ENCODE measurements at regions not wholly inside any gene's neighbourhood (a gene's known extent, or its start where the extent isn't known, plus 50 kb on each side); places are given as distances from the start of the nearest gene placed in this dataset.

- WGBS, 4 donors, result 78 to 94% (median 90%) methylated on average over 3 of the region's 3 CpGs
- no peak for DNase-seq
- H3K36me3 ChIP-seq (replicated peaks in 1 of 2), result no peaks in the 10 kb centered on the region
- no peaks in the 10 kb centered on the region for H3K9me3 ChIP-seq (replicated peaks in 1 of 3)
- H3K4me1 ChIP-seq (replicated peaks in 1 of 2), result peaks cover 4 to 12% of the 10 kb centered on the region in 2 donors
- H3K27me3 ChIP-seq, result no peaks in the 10 kb centered on the region
- TF ChIP-seq CTCF (IDR thresholded peaks at IDR 0.05), result no peak
- no peak for TF ChIP-seq POLR2A (IDR thresholded peaks at IDR 0.05)
- intact Hi-C loops (cut with DNase I), result loop anchor here in 1 of 2 donors (10.0 kb wide), 2 partner anchors 248 to 728 kb away; partner anchors contain the start of gene HIVEP2
- no peak overlapping the region for H3K4me3 ChIP-seq
- no peak overlapping the region for H3K27ac ChIP-seq
These were observed 248.0 kb downstream of the HIVEP2 start for GRCh38 chr6:142697001-142697335.

- Histone ChIP-seq H3K4me3 (no peak overlapping the region), H3K36me3 (replicated peaks in 1 of 2) (no peaks in the 10 kb centered on the region), H3K27ac (no peak overlapping the region), H3K9me3 (replicated peaks in 1 of 3) (no peaks in the 10 kb centered on the region), H3K27me3 (no peaks in the 10 kb centered on the region), H3K4me1 (replicated peaks in 1 of 2) (peaks cover 4 to 19% of the 10 kb centered on the region in 2 donors)
- intact Hi-C loops (cut with DNase I), result loop anchor here in 1 of 2 donors (10.0 kb wide), 2 partner anchors 247 to 727 kb away; partner anchors contain the start of gene HIVEP2
- TF ChIP-seq POLR2A (IDR thresholded peaks at IDR 0.05) (no peak), CTCF (IDR thresholded peaks at IDR 0.05) (no peak)
- 61 to 81% (median 76%) methylated on average over 4 of the region's 4 CpGs for WGBS, 4 donors
- DNase-seq, result no peak
These were observed 247.1 kb downstream of the HIVEP2 start for GRCh38 chr6:142697922-142698321.

- no peak for DNase-seq
- WGBS, 4 donors, result 84 to 94% (median 90%) methylated on average over 2 of the region's 2 CpGs
- H3K9me3 ChIP-seq (replicated peaks in 1 of 3), result no peaks in the 10 kb centered on the region
- no peak overlapping the region for H3K4me3 ChIP-seq
- TF ChIP-seq CTCF (IDR thresholded peaks at IDR 0.05) (peak in 1 of 6 experiments; percentile 3), POLR2A (IDR thresholded peaks at IDR 0.05) (no peak)
- no peak overlapping the region for H3K27ac ChIP-seq
- peaks cover 4 to 22% of the 10 kb centered on the region in 2 donors for H3K4me1 ChIP-seq (replicated peaks in 1 of 2)
- intact Hi-C loops (cut with DNase I), result loop anchor here in 1 of 2 donors (10.0 kb wide), 2 partner anchors 246 to 726 kb away; partner anchors contain the start of gene HIVEP2
- no peaks in the 10 kb centered on the region for H3K27me3 ChIP-seq
- no peaks in the 10 kb centered on the region for H3K36me3 ChIP-seq (replicated peaks in 1 of 2)
These were observed 246.2 kb downstream of the HIVEP2 start for GRCh38 chr6:142698751-142699150.

GRCh38 chr6:142699391-142699790 is 245.6 kb downstream of the HIVEP2 start:
- no peak for TF ChIP-seq POLR2A (IDR thresholded peaks at IDR 0.05)
- no peak for TF ChIP-seq CTCF (IDR thresholded peaks at IDR 0.05)
- peaks cover 4 to 22% of the 10 kb centered on the region in 2 donors for H3K4me1 ChIP-seq (replicated peaks in 1 of 2)
- H3K27ac ChIP-seq, result no peak overlapping the region
- no peaks in the 10 kb centered on the region for H3K27me3 ChIP-seq
- no peaks in the 10 kb centered on the region for H3K9me3 ChIP-seq (replicated peaks in 1 of 3)
- intact Hi-C loops (cut with DNase I), result loop anchor here in 1 of 2 donors (10.0 kb wide), 2 partner anchors 245 to 725 kb away; partner anchors contain the start of gene HIVEP2
- no peaks in the 10 kb centered on the region for H3K36me3 ChIP-seq (replicated peaks in 1 of 2)
- 86 to 95% (median 88%) methylated on average over 2 of the region's 2 CpGs for WGBS, 4 donors
- DNase-seq, result no peak
- H3K4me3 ChIP-seq, result no peak overlapping the region

Measured in adrenal gland (tissue), 9 donors.